ENCODE measurements at regions not wholly inside any gene's neighbourhood (a gene's known extent, or its start where the extent isn't known, plus 50 kb on each side); places are given as distances from the start of the nearest gene placed in this dataset.

GRCh38 chr2:111661286-111661940 is 222.6 kb downstream of the ANAPC1 start:
- TF ChIP-seq CTCF (IDR thresholded peaks at IDR 0.05; ENCODE audit: borderline replicate concordance, extremely low read depth, low read length, poor library complexity, severe bottlenecking) (no peak), EZH2 (IDR thresholded peaks at IDR 0.05; ENCODE audit: borderline replicate concordance, low read depth, low read length, severe bottlenecking) (no peak)
